Central memory CD8-positive, alpha-beta T cell (primary cell): ENCODE measurements at regions not wholly inside any gene's neighbourhood (a gene's known extent, or its start where the extent isn't known, plus 50 kb on each side); places are given as distances from the start of the nearest gene placed in this dataset.

Experiments used
- ATAC-seq: fragments of 150-1000 bp; cut with Tn5 transposase; replicated peaks from 2 replicates; pipeline ENCODE4 v1.10.0; 2022; ENCODE audit warnings: mild to moderate bottlenecking, moderate FRiP score, moderate number of reproducible peaks; ENCODE audit not compliant: poor library complexity, severe bottlenecking; ENCODE audit errors: extremely low read depth
- DNase-seq, 2 donors: peaks; one replicate each; pipeline ENCODE4 v3.0.0; 2021; ENCODE audit warnings: low spot score in 2 of 2
- H3K27ac Mint-ChIP-seq: one replicate; pipeline ENCODE4 v1.8.0; 2022; ENCODE audit warnings: low read depth, mild to moderate bottlenecking, moderate library complexity, mixed read lengths
- H3K27me3 Mint-ChIP-seq: one replicate; pipeline ENCODE4 v1.8.0; 2022; ENCODE audit warnings: mixed read lengths
- H3K36me3 Mint-ChIP-seq: one replicate; pipeline ENCODE4 v1.8.0; 2022; ENCODE audit warnings: mild to moderate bottlenecking, moderate library complexity, mixed read lengths; ENCODE audit not compliant: insufficient read depth
- H3K4me1 Mint-ChIP-seq: one replicate; pipeline ENCODE4 v1.8.0; 2022; ENCODE audit warnings: mixed read lengths
- H3K4me3 Mint-ChIP-seq: one replicate; pipeline ENCODE4 v1.8.0; 2022; ENCODE audit warnings: mild to moderate bottlenecking, moderate library complexity, mixed read lengths
- H3K9me3 Mint-ChIP-seq: one replicate; pipeline ENCODE4 v1.8.0; 2022; ENCODE audit warnings: mixed read lengths

- no peaks in the 10 kb centered on the region for H3K4me1 Mint-ChIP-seq
- no peaks in the 10 kb centered on the region for H3K9me3 Mint-ChIP-seq
- H3K27ac Mint-ChIP-seq = no peak overlapping the region
- ATAC-seq (no peak), DNase-seq (no peak)
- no peaks in the 10 kb centered on the region for H3K36me3 Mint-ChIP-seq
- no peak overlapping the region for H3K4me3 Mint-ChIP-seq
- no peaks in the 10 kb centered on the region for H3K27me3 Mint-ChIP-seq
Measured at GRCh38 chr16:73151225-73151624, 103.3 kb upstream of the ZFHX3 start.

GRCh38 chr16:73150786-73151185 is 102.9 kb upstream of the ZFHX3 start:
- Mint-ChIP-seq H3K27me3 (no peaks in the 10 kb centered on the region), H3K27ac (no peak overlapping the region), H3K9me3 (peaks cover 4% of the 10 kb centered on the region), H3K4me3 (no peak overlapping the region), H3K4me1 (no peaks in the 10 kb centered on the region), H3K36me3 (no peaks in the 10 kb centered on the region)
- no peak for ATAC-seq
- no peak for DNase-seq

GRCh38 chr16:73149334-73149733 is 101.4 kb upstream of the ZFHX3 start:
- no peak for ATAC-seq
- Mint-ChIP-seq H3K9me3 (peaks cover 8% of the 10 kb centered on the region), H3K4me3 (no peak overlapping the region), H3K27me3 (no peaks in the 10 kb centered on the region), H3K27ac (no peak overlapping the region), H3K4me1 (no peaks in the 10 kb centered on the region), H3K36me3 (no peaks in the 10 kb centered on the region)
- DNase-seq = no peak

DNA sequence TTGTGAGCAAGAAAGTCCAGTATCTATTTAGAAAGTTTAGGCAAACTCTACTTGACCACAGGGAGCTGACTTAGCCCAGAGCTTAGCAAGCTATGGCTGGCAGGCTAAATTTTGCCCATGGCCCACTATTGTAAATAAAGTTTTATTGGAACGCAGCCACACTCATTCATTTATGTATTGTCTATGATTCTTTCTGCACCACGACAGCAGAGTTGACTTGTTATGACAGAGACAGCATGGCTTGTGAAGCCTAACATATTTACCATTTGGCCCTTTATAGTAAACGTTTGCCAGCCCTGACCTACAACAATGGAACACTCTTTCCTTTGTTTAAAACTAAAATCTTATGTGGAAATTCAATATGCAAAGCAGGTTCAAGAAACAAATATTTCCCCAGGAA is 100.0 kb upstream of the ZFHX3 start:
- DNase-seq = no peak
- Mint-ChIP-seq H3K4me1 (no peaks in the 10 kb centered on the region), H3K36me3 (no peaks in the 10 kb centered on the region), H3K27ac (no peak overlapping the region), H3K4me3 (no peak overlapping the region), H3K9me3 (peaks cover 8% of the 10 kb centered on the region), H3K27me3 (no peaks in the 10 kb centered on the region)
- ATAC-seq = no peak

- Mint-ChIP-seq H3K27me3 (no peaks in the 10 kb centered on the region), H3K27ac (no peak overlapping the region), H3K4me3 (no peak overlapping the region), H3K9me3 (peaks cover 8% of the 10 kb centered on the region), H3K4me1 (no peaks in the 10 kb centered on the region), H3K36me3 (no peaks in the 10 kb centered on the region)
- DNase-seq (no peak), ATAC-seq (no peak)
Measured at GRCh38 chr16:73145166-73145880, 97.4 kb upstream of the ZFHX3 start.

DNA sequence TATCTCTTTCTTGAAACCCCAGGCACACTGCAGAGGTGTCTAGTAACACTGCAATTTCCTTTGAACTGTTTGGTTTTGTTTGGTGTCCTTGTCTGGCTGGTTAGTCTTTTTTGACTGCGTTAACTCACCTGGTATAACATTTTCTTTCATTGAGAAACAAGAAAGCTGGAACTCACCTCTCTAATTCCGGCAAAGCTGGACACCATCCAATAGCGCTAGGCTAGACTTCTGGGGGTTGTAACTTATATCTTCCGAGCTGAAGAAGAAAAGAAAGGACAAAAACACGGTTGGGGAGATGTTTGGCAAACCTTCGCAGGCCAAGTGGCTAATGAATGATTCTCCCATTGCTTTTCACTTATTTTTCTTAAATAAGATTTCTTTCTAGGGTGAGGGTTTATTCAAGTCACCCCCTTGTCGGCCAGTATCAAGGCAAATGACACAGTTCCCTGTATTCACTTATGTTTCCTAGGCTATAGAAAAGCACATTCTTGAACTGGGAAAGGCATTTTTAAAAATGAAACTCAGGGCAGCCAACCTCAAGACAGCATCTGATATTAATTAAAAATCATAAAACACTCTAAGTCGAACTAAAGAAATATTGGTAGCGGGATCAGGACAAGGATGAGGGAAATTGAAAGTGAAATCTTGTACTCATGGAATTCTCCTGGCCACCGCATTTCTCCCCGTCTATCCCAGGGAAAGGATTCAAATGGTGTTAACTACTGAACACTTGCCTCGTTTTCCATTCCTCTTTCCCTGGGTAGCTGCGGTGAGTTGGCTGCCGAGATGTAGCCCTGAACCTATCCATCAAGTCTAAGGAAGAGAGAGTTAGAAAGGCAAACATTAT is 95.9 kb upstream of the ZFHX3 start:
- no peak for DNase-seq
- Mint-ChIP-seq H3K27ac (no peak overlapping the region), H3K27me3 (no peaks in the 10 kb centered on the region), H3K36me3 (no peaks in the 10 kb centered on the region), H3K4me1 (no peaks in the 10 kb centered on the region), H3K4me3 (no peak overlapping the region), H3K9me3 (peaks cover 8% of the 10 kb centered on the region)
- no peak for ATAC-seq

GRCh38 chr16:73143002-73143401 is 95.1 kb upstream of the ZFHX3 start:
- no peak for DNase-seq
- H3K27me3 Mint-ChIP-seq = no peaks in the 10 kb centered on the region
- H3K9me3 Mint-ChIP-seq = peaks cover 8% of the 10 kb centered on the region
- ATAC-seq = no peak
- no peaks in the 10 kb centered on the region for H3K4me1 Mint-ChIP-seq
- H3K36me3 Mint-ChIP-seq = no peaks in the 10 kb centered on the region
- H3K4me3 Mint-ChIP-seq = no peak overlapping the region
- H3K27ac Mint-ChIP-seq = no peak overlapping the region

DNA sequence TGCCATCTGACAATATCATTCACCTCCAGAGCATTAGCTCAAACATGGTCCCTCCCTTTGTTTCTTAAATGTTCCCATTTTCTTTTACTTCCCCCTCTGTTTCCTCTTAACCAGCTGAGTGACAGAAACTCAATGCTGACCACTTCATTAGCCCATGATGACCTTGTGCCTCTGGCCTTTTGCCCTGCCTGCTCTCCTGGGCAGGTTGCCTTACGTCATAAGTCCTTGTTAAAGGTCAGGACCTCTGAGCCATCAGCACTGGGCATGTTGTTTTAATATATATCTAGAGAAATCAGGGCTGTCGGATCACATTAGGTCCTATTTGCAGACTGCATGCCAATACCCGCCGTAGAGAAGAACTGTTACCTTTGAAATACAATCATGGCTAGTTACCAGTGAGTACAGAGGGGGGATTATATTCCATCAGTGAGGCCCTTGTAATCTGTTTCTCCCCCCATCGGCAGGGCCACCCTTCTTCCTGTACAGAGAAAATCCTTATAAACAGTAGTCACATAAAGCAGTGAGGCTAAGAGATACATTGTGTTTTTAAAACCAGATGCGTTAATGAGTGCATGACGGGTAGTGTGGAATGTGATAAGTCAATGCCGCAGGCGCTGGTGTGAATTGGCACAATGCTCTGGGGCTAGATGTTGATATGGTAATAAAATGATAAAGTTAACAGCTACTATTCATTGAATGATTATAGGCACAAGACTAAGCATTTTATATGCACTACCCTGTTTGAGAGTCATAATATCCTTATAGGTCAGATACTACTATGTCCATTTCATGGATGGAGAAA is 94.3 kb upstream of the ZFHX3 start:
- no peaks in the 10 kb centered on the region for H3K36me3 Mint-ChIP-seq
- no peaks in the 10 kb centered on the region for H3K4me1 Mint-ChIP-seq
- DNase-seq (no peak), ATAC-seq (no peak)
- H3K9me3 Mint-ChIP-seq = peaks cover 8% of the 10 kb centered on the region
- no peak overlapping the region for H3K4me3 Mint-ChIP-seq
- no peak overlapping the region for H3K27ac Mint-ChIP-seq
- H3K27me3 Mint-ChIP-seq = no peaks in the 10 kb centered on the region

- ATAC-seq (no peak), DNase-seq (no peak)
- no peak overlapping the region for H3K27ac Mint-ChIP-seq
- no peak overlapping the region for H3K4me3 Mint-ChIP-seq
- H3K36me3 Mint-ChIP-seq = no peaks in the 10 kb centered on the region
- no peaks in the 10 kb centered on the region for H3K4me1 Mint-ChIP-seq
- no peaks in the 10 kb centered on the region for H3K27me3 Mint-ChIP-seq
- H3K9me3 Mint-ChIP-seq = peaks cover 5% of the 10 kb centered on the region
Measured at GRCh38 chr16:73140929-73141328, 93.0 kb upstream of the ZFHX3 start.

DNA sequence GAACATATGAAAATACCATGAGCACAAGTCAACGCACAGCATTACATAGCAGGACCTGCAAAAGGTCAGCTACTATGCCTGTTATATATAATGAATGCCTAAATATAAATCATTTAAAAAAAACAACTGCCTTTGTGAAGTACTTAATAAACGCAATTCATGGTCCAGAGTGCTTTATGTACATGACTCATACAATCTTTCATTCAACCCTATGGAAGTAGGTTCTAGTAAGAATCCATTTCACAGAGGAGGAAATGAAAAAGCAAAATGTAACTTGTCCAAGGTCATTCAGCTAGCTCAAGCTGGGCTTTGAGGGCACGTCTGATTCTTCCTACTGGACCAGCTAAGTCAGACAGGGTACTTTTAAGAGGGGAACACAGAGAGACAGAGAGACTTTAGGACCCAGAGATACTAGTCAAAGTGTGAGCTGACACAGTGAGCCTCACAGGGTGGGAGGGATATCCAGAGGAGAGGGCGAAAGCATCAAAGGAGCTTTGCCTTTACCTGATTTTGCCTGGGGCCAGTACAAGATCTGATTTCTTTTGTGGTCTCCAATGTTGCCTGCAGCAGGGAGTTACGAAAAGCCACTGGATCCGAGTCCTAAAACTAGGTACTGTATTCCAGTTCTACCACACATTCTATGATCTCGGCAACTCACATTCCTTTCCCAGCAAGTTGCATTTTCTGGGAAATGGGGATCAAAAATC is 83.4 kb upstream of the ZFHX3 start:
- Mint-ChIP-seq H3K27ac (no peak overlapping the region), H3K4me1 (no peaks in the 10 kb centered on the region), H3K27me3 (no peaks in the 10 kb centered on the region), H3K36me3 (no peaks in the 10 kb centered on the region), H3K4me3 (no peak overlapping the region), H3K9me3 (peaks cover 11% of the 10 kb centered on the region)
- DNase-seq = no peak
- ATAC-seq = no peak

- ATAC-seq = no peak
- H3K36me3 Mint-ChIP-seq = no peaks in the 10 kb centered on the region
Measured at GRCh38 chr16:73129455-73129854, 81.5 kb upstream of the ZFHX3 start.

GRCh38 chr16:73126525-73126853 is 78.6 kb upstream of the ZFHX3 start:
- DNase-seq (no peak), ATAC-seq (no peak)
- no peak overlapping the region for H3K4me3 Mint-ChIP-seq
- H3K9me3 Mint-ChIP-seq = peaks cover 16% of the 10 kb centered on the region
- H3K27ac Mint-ChIP-seq = no peak overlapping the region
- H3K27me3 Mint-ChIP-seq = no peaks in the 10 kb centered on the region
- no peaks in the 10 kb centered on the region for H3K36me3 Mint-ChIP-seq
- no peaks in the 10 kb centered on the region for H3K4me1 Mint-ChIP-seq

More at GRCh38 chr16:73129455-73129854, 81.5 kb upstream of the ZFHX3 start:
- no peaks in the 10 kb centered on the region for H3K4me1 Mint-ChIP-seq
- H3K27me3 Mint-ChIP-seq = no peaks in the 10 kb centered on the region
- peaks cover 14% of the 10 kb centered on the region for H3K9me3 Mint-ChIP-seq
- no peak for DNase-seq
- no peak overlapping the region for H3K27ac Mint-ChIP-seq
- H3K4me3 Mint-ChIP-seq = no peak overlapping the region
